Upper lobe of right lung (tissue), 1 donor: ENCODE measurements at regions not wholly inside any gene's neighbourhood (a gene's known extent, or its start where the extent isn't known, plus 50 kb on each side); places are given as distances from the start of the nearest gene placed in this dataset.

Experiments
- ATAC-seq: fragments of 200-7000 bp; cut with Tn5 transposase; one replicate; pipeline ENCODE4 v1.9.1; 2020; ENCODE audit warnings: mild to moderate bottlenecking, moderate library complexity
- DNase-seq: peaks from one replicate; pipeline ENCODE4 v3.0.0-alpha.2; 2020
- H3K27ac ChIP-seq: fragments of 200-600 bp; one replicate; pipeline ENCODE4 v1.8.0; 2022
- H3K27me3 ChIP-seq: fragments of 200-600 bp; one replicate; pipeline ENCODE4 v1.8.0; 2022; ENCODE audit warnings: mild to moderate bottlenecking
- H3K36me3 ChIP-seq: fragments of 200-600 bp; one replicate; pipeline ENCODE4 v1.8.0; 2022
- H3K4me1 ChIP-seq: fragments of 200-600 bp; one replicate; pipeline ENCODE4 v1.8.0; 2022
- H3K4me3 ChIP-seq: fragments of 200-600 bp; one replicate; pipeline ENCODE4 v1.8.0; 2022; ENCODE audit warnings: mild to moderate bottlenecking
- H3K9me3 ChIP-seq: fragments of 200-600 bp; one replicate; pipeline ENCODE4 v1.8.0; 2022
- CTCF ChIP-seq: fragments of 200-600 bp; IDR thresholded peaks from one replicate; pipeline ENCODE4 v1.8.0; 2022; ENCODE audit warnings: antibody characterized with exemption
- intact Hi-C: fragments of 100-400 bp; cut with DNase I; formaldehyde crosslinking; loops from one replicate; pipeline ENCODE4 v1.11.0; 2022
- donor health status: DM: no; HTN: yes; CAD: no; lungs with severe emphysema.

GRCh38 chr3:159620873-159621272, 367.8 kb upstream of the IL12A start:
- Histone ChIP-seq H3K4me3 (no peak overlapping the region), H3K9me3 (no peaks in the 10 kb centered on the region), H3K36me3 (no peaks in the 10 kb centered on the region), H3K27me3 (no peaks in the 10 kb centered on the region), H3K27ac (no peak overlapping the region), H3K4me1 (no peaks in the 10 kb centered on the region)
- TF ChIP-seq CTCF: no peak
- ATAC-seq: no peak
- intact Hi-C loops: no loop called here
- no peak for DNase-seq

GRCh38 chr3:159624616-159625015, 364.0 kb upstream of the IL12A start:
- intact Hi-C loops: no loop called here
- DNase-seq: no peak
- Histone ChIP-seq H3K27me3 (no peaks in the 10 kb centered on the region), H3K9me3 (no peaks in the 10 kb centered on the region), H3K4me3 (no peak overlapping the region), H3K27ac (no peak overlapping the region), H3K4me1 (no peaks in the 10 kb centered on the region), H3K36me3 (no peaks in the 10 kb centered on the region)
- ATAC-seq: no peak
- no peak for TF ChIP-seq CTCF

- TF ChIP-seq CTCF: no peak
- H3K4me1 ChIP-seq: no peaks in the 10 kb centered on the region
- no peak overlapping the region for H3K4me3 ChIP-seq
- DNase-seq: no peak
- intact Hi-C loops: no loop called here
- no peak overlapping the region for H3K27ac ChIP-seq
- H3K36me3 ChIP-seq: no peaks in the 10 kb centered on the region
- no peaks in the 10 kb centered on the region for H3K9me3 ChIP-seq
- no peak for ATAC-seq
- H3K27me3 ChIP-seq: no peaks in the 10 kb centered on the region
Measured at GRCh38 chr3:159625594-159625993, 363.0 kb upstream of the IL12A start.

GRCh38 chr3:159626598-159626997, 362.0 kb upstream of the IL12A start:
- no peaks in the 10 kb centered on the region for H3K27me3 ChIP-seq
- H3K27ac ChIP-seq: no peak overlapping the region
- H3K4me3 ChIP-seq: no peak overlapping the region
- H3K36me3 ChIP-seq: no peaks in the 10 kb centered on the region
- intact Hi-C loops: no loop called here
- no peak for DNase-seq
- TF ChIP-seq CTCF: no peak
- no peaks in the 10 kb centered on the region for H3K9me3 ChIP-seq
- no peaks in the 10 kb centered on the region for H3K4me1 ChIP-seq
- no peak for ATAC-seq

- no peaks in the 10 kb centered on the region for H3K36me3 ChIP-seq
- no peak overlapping the region for H3K27ac ChIP-seq
- H3K4me3 ChIP-seq: no peak overlapping the region
- no peak for ATAC-seq
- no peaks in the 10 kb centered on the region for H3K4me1 ChIP-seq
- DNase-seq: no peak
- intact Hi-C loops: no loop called here
- no peaks in the 10 kb centered on the region for H3K9me3 ChIP-seq
- TF ChIP-seq CTCF: no peak
- H3K27me3 ChIP-seq: no peaks in the 10 kb centered on the region
Measured at GRCh38 chr3:159627229-159627628, 361.4 kb upstream of the IL12A start.

GRCh38 chr3:159627634-159628033, 361.0 kb upstream of the IL12A start:
- no peaks in the 10 kb centered on the region for H3K4me1 ChIP-seq
- no peak overlapping the region for H3K27ac ChIP-seq
- ATAC-seq (peak; percentile 64), DNase-seq (no peak)
- intact Hi-C loops: no loop called here
- H3K36me3 ChIP-seq: no peaks in the 10 kb centered on the region
- no peaks in the 10 kb centered on the region for H3K9me3 ChIP-seq
- no peaks in the 10 kb centered on the region for H3K27me3 ChIP-seq
- no peak overlapping the region for H3K4me3 ChIP-seq
- no peak for TF ChIP-seq CTCF
